GM12873 (cell line): ENCODE measurements at regions not wholly inside any gene's neighbourhood (a gene's known extent, or its start where the extent isn't known, plus 50 kb on each side); places are given as distances from the start of the nearest gene placed in this dataset.

ENCODE experiments used
- TF ChIP-seq, protein P1 (sequence below): IDR thresholded peaks from 2 replicates; pipeline ENCODE4 v1.5.1; 2012; ENCODE audit warnings: low read depth, mild to moderate bottlenecking, moderate library complexity, low read length, control low read depth; ENCODE audit not compliant: insufficient read depth; ENCODE audit errors: missing control alignments

- TF ChIP-seq, protein P1, sequence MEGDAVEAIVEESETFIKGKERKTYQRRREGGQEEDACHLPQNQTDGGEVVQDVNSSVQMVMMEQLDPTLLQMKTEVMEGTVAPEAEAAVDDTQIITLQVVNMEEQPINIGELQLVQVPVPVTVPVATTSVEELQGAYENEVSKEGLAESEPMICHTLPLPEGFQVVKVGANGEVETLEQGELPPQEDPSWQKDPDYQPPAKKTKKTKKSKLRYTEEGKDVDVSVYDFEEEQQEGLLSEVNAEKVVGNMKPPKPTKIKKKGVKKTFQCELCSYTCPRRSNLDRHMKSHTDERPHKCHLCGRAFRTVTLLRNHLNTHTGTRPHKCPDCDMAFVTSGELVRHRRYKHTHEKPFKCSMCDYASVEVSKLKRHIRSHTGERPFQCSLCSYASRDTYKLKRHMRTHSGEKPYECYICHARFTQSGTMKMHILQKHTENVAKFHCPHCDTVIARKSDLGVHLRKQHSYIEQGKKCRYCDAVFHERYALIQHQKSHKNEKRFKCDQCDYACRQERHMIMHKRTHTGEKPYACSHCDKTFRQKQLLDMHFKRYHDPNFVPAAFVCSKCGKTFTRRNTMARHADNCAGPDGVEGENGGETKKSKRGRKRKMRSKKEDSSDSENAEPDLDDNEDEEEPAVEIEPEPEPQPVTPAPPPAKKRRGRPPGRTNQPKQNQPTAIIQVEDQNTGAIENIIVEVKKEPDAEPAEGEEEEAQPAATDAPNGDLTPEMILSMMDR: no peak
Measured at GRCh38 chr1:184163674-184164465, 112.3 kb downstream of the TSEN15 start.

GRCh38 chr1:184164536-184164935, 113.0 kb downstream of the TSEN15 start:
- TF ChIP-seq, protein P1: no peak

GRCh38 chr1:184166485-184166884, 115.0 kb downstream of the TSEN15 start:
- TF ChIP-seq, protein P1: no peak

DNA sequence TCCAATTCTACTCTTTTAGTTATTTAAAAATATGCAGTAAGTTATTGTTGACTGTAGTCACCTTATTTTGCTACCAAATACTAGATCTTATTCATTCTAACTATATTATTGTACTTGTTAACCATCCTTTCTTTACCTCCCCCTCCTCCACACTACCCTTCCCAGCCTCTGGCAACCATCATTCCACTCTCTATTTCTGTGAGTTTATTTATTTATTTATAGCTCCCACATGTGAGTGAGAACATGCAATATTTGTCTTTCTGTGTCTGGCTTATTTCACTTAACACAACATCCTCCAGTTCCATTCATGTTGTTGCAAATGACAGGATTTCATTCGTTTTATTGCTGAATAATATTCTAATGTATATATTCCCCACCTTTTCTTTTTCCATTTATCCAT, 115.8 kb downstream of the TSEN15 start:
- TF ChIP-seq, protein P1: no peak

GRCh38 chr1:184170719-184171118, 119.2 kb downstream of the TSEN15 start:
- TF ChIP-seq, protein P1: no peak

GRCh38 chr1:184176058-184176457, 124.5 kb downstream of the TSEN15 start:
- TF ChIP-seq, protein P1: no peak

- TF ChIP-seq, protein P1: no peak
Measured at GRCh38 chr1:184181044-184181443, 129.5 kb downstream of the TSEN15 start.
